Lung microvascular endothelial cell (primary cell): ENCODE measurements at regions not wholly inside any gene's neighbourhood (a gene's known extent, or its start where the extent isn't known, plus 50 kb on each side); places are given as distances from the start of the nearest gene placed in this dataset.
"Not testable (repeated sequence)": the region's sequence is repeated elsewhere in the genome, so short reads cannot be mapped to it uniquely, and the experiment has no call there.

Source experiments
- DNase-seq, 2 donors: peaks; one replicate each; pipeline versions ENCODE4 v3.0.0 to v3.0.0-alpha.2; 2010; ENCODE audit warnings: low read depth in 2 of 2

- DNase-seq = no peak
Measured at GRCh38 chr12:67533159-67533558, 115.4 kb upstream of the DYRK2 start.

GRCh38 chr12:67534046-67534445, 114.5 kb upstream of the DYRK2 start:
- DNase-seq = no peak

- DNase-seq = peak in 1 of 2 donors; percentile 10
Measured at GRCh38 chr12:67534681-67535080, 113.9 kb upstream of the DYRK2 start.

GRCh38 chr12:67535176-67535575, 113.4 kb upstream of the DYRK2 start:
- DNase-seq = no peak

GRCh38 chr12:67535971-67536370, 112.6 kb upstream of the DYRK2 start:
- DNase-seq = peak in 1 of 2 donors; percentile 14

GRCh38 chr12:67539329-67539728, 109.2 kb upstream of the DYRK2 start:
- no peak for DNase-seq

GRCh38 chr12:67539946-67540345, 108.6 kb upstream of the DYRK2 start:
- DNase-seq = peak in 1 of 2 donors; percentile 8

- no peak for DNase-seq
Measured at GRCh38 chr12:67540920-67541624, 107.5 kb upstream of the DYRK2 start.

- DNase-seq = no peak
Measured at GRCh38 chr12:67541625-67541991, 106.9 kb upstream of the DYRK2 start.

GRCh38 chr12:67543021-67543770, 105.3 kb upstream of the DYRK2 start:
- no peak for DNase-seq

- DNase-seq = no peak
Measured at GRCh38 chr12:67545298-67545697, 103.2 kb upstream of the DYRK2 start.

- DNase-seq = no peak
Measured at GRCh38 chr12:67546746-67547145, 101.8 kb upstream of the DYRK2 start.

- DNase-seq = not testable (repeated sequence)
Measured at GRCh38 chr12:67555075-67555717, 93.3 kb upstream of the DYRK2 start.

GRCh38 chr12:67558775-67559174, 89.8 kb upstream of the DYRK2 start:
- DNase-seq = no peak

GRCh38 chr12:67559751-67560150, 88.8 kb upstream of the DYRK2 start:
- DNase-seq = no peak

GRCh38 chr12:67562513-67563287, 85.8 kb upstream of the DYRK2 start:
- DNase-seq = no peak

GRCh38 chr12:67568055-67568454, 80.5 kb upstream of the DYRK2 start:
- no peak for DNase-seq

- DNase-seq = no peak
Measured at GRCh38 chr12:67572492-67572891, 76.1 kb upstream of the DYRK2 start.

GRCh38 chr12:67573566-67573965, 75.0 kb upstream of the DYRK2 start:
- DNase-seq = no peak

- DNase-seq = no peak
Measured at GRCh38 chr12:67578976-67579661, 69.4 kb upstream of the DYRK2 start.

- no peak for DNase-seq
Measured at GRCh38 chr12:67579662-67580003, 68.9 kb upstream of the DYRK2 start.
